Trophoblast cell (in vitro differentiated cells and primary cell): ENCODE measurements at regions not wholly inside any gene's neighbourhood (a gene's known extent, or its start where the extent isn't known, plus 50 kb on each side); places are given as distances from the start of the nearest gene placed in this dataset.
A peak's percentile ranks its signal among the peaks of the same experiment; 100 is the strongest.

Experiments
- DNase-seq, 2 donors: peaks; one replicate each; pipeline ENCODE4 v3.0.0-alpha.2; 2016
- H2AFZ ChIP-seq: 2 replicates; pipeline ENCODE4 v1.6.1; 2013; ENCODE audit warnings: low read length, moderate library complexity, mild to moderate bottlenecking; ENCODE audit not compliant: insufficient read depth, poor library complexity
- H2AK5ac ChIP-seq: 2 replicates; pipeline ENCODE4 v1.6.1; 2013; ENCODE audit warnings: mild to moderate bottlenecking, low read length
- H2BK120ac ChIP-seq: 2 replicates; pipeline ENCODE4 v1.6.1; 2013; ENCODE audit warnings: low read length, mild to moderate bottlenecking, moderate library complexity; ENCODE audit not compliant: insufficient read depth, poor library complexity
- H2BK12ac ChIP-seq: 2 replicates; pipeline ENCODE4 v1.6.1; 2013; ENCODE audit warnings: mild to moderate bottlenecking, low read length, moderate library complexity
- H2BK5ac ChIP-seq: 2 replicates; pipeline ENCODE4 v1.6.1; 2013; ENCODE audit warnings: low read length, low read depth, moderate library complexity, mild to moderate bottlenecking; ENCODE audit not compliant: poor library complexity
- H3K14ac ChIP-seq: 2 replicates; pipeline ENCODE4 v1.6.1; 2013; ENCODE audit warnings: mild to moderate bottlenecking, low read length
- H3K18ac ChIP-seq: 2 replicates; pipeline ENCODE4 v1.6.1; 2013; ENCODE audit warnings: mild to moderate bottlenecking, low read length
- H3K23ac ChIP-seq: 2 replicates; pipeline ENCODE4 v1.6.1; 2013; ENCODE audit warnings: low read length
- H3K27ac ChIP-seq: 2 replicates; pipeline ENCODE4 v1.5.1; 2013; ENCODE audit warnings: low read depth, mild to moderate bottlenecking, inconsistent platforms, low read length, moderate library complexity
- H3K27me3 ChIP-seq: 2 replicates; pipeline ENCODE4 v1.6.1; 2013; ENCODE audit warnings: inconsistent platforms, mild to moderate bottlenecking, low read length, moderate library complexity; ENCODE audit not compliant: insufficient read depth
- H3K36me3 ChIP-seq, 2 experiments: 1 replicate in 1 of 2; 2 replicates in 1 of 2; pipeline ENCODE4 v1.6.1; 2013; ENCODE audit warnings: low read length in 2 of 2, mild to moderate bottlenecking in 2 of 2, moderate library complexity in 1 of 2; ENCODE audit not compliant: insufficient read depth in 2 of 2, control insufficient read depth in 1 of 2
- H3K4ac ChIP-seq: 2 replicates; pipeline ENCODE4 v1.6.1; 2013; ENCODE audit warnings: low read depth, mild to moderate bottlenecking, low read length, moderate library complexity
- H3K4me1 ChIP-seq, 2 experiments: 1 replicate in 1 of 2; 2 replicates in 1 of 2; pipeline ENCODE4 v1.6.1; 2013; ENCODE audit warnings: low read length in 2 of 2, mild to moderate bottlenecking in 2 of 2, moderate library complexity in 1 of 2; ENCODE audit not compliant: insufficient read depth in 2 of 2, control insufficient read depth in 1 of 2
- H3K4me2 ChIP-seq: 2 replicates; pipeline ENCODE4 v1.6.1; 2013; ENCODE audit warnings: inconsistent platforms, mild to moderate bottlenecking, low read length, moderate library complexity
- H3K4me3 ChIP-seq: 2 replicates; pipeline ENCODE4 v1.5.1; 2013; ENCODE audit warnings: mild to moderate bottlenecking, low read depth, low read length, inconsistent platforms
- H3K79me1 ChIP-seq: one replicate; pipeline ENCODE4 v1.6.1; 2013; ENCODE audit warnings: low read length
- H3K79me2 ChIP-seq: 2 replicates; pipeline ENCODE4 v1.6.1; 2013; ENCODE audit warnings: low read length, mild to moderate bottlenecking; ENCODE audit not compliant: control insufficient read depth, insufficient read depth, poor library complexity
- H3K9ac ChIP-seq: 2 replicates; pipeline ENCODE4 v1.6.1; 2013; ENCODE audit warnings: mild to moderate bottlenecking, low read length
- H3K9me3 ChIP-seq: 2 replicates; pipeline ENCODE4 v1.6.1; 2013; ENCODE audit warnings: low read depth, mild to moderate bottlenecking, control low read depth, inconsistent platforms, low read length; ENCODE audit not compliant: insufficient read depth
- H4K12ac ChIP-seq: 2 replicates; pipeline ENCODE4 v1.6.1; 2013; ENCODE audit warnings: low read depth, mild to moderate bottlenecking, low read length, moderate library complexity
- H4K8ac ChIP-seq: 2 replicates; pipeline ENCODE4 v1.6.1; 2013; ENCODE audit warnings: low read depth, mild to moderate bottlenecking, low read length, moderate library complexity
- H4K91ac ChIP-seq: one replicate; pipeline ENCODE4 v1.6.1; 2013; ENCODE audit warnings: low read depth, mild to moderate bottlenecking, low read length, moderate library complexity
- WGBS: extraction: QIAGEN DNeasy Blood & Tissue Kit; methylation state at CpG from one replicate; pipeline ENCODE4 v1.1.7; 2013; ENCODE audit warnings: missing lambda C conversion rate; ENCODE audit not compliant: insufficient read length, insufficient coverage; ENCODE audit errors: extremely low coverage; 5-methylcytosine and 5-hydroxymethylcytosine counted together

DNA sequence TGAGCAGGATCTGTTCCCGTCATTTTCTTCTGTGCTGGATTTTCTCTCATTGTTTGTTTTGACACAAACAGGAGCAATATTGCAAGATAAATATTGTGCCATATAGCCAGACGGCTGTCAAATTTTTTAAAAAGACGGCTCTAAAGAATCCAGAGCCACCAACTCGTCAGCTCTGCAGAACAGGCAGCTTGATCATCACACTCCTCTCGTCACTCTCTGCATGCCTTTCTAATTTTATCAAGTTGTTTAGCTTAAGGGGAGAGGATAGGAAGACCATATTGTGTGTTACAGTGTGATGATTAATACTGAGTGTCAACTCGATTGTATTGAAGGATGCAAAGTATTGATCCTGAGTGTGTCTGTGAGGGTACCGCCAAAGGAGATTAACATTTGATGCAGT, 562.8 kb downstream of the GALC start:
- Histone ChIP-seq H4K91ac (no peak overlapping the region), H3K23ac (no peak overlapping the region), H3K36me3 (no peaks in the 10 kb centered on the region), H3K4me1 (no peaks in the 10 kb centered on the region), H4K12ac (no peak overlapping the region), H3K27ac (no peak overlapping the region), H2AFZ (no peak overlapping the region), H3K4ac (no peak overlapping the region), H3K4me3 (no peak overlapping the region), H3K79me2 (no peaks in the 10 kb centered on the region), H3K9ac (no peak overlapping the region), H3K27me3 (no peaks in the 10 kb centered on the region), H3K18ac (no peak overlapping the region), H2BK5ac (no peak overlapping the region), H3K4me2 (no peak overlapping the region), H3K14ac (no peak overlapping the region), H3K9me3 (no peaks in the 10 kb centered on the region), H4K8ac (no peak overlapping the region), H2BK120ac (no peak overlapping the region), H3K79me1 (no peaks in the 10 kb centered on the region), H2AK5ac (no peak overlapping the region), H2BK12ac (no peak overlapping the region)
- DNase-seq: peak in 1 of 2 donors; percentile 11
- no CpG with 5 or more reads among the region's 7 CpGs for WGBS

- no peak overlapping the region for H2BK12ac ChIP-seq
- no peak overlapping the region for H4K12ac ChIP-seq
These were observed 573.1 kb downstream of the GALC start for GRCh38 chr14:87419925-87420324.

DNA sequence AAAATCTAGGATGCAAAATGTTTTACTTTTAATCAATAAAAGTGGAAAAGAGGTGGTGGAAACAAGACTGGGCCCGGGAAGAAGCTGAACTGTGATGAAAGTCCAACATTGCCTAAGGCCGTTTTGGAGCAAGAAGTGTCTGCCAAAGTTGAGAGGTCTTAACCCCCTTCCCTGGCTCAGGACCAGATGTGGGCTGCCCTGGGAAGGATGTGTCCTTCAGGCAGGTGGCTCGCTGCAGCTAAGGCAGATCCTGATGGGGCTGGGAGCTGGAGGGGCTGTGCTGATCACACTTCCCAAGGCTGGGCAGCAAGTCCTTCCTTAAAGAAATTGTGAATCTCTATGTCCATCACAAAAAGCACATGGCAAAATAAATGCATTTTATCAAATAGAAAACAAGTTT, 581.6 kb downstream of the GALC start:
- no peak overlapping the region for H2BK5ac ChIP-seq
- no peak overlapping the region for H3K9ac ChIP-seq
- no peak overlapping the region for H2BK120ac ChIP-seq
- H3K23ac ChIP-seq: no peak overlapping the region
- no peaks in the 10 kb centered on the region for H3K4me1 ChIP-seq
- H2BK12ac ChIP-seq: no peak overlapping the region
- H2AFZ ChIP-seq: no peak overlapping the region
- no peak overlapping the region for H4K8ac ChIP-seq
- H3K4me2 ChIP-seq: no peak overlapping the region
- H4K12ac ChIP-seq: no peak overlapping the region
- H3K79me1 ChIP-seq: no peaks in the 10 kb centered on the region
- no peak overlapping the region for H3K14ac ChIP-seq
- DNase-seq: no peak
- no peak overlapping the region for H3K4ac ChIP-seq
- no peak overlapping the region for H3K18ac ChIP-seq
- H3K27ac ChIP-seq: no peak overlapping the region
- no peak overlapping the region for H3K4me3 ChIP-seq
- no peaks in the 10 kb centered on the region for H3K79me2 ChIP-seq
- no peaks in the 10 kb centered on the region for H3K36me3 ChIP-seq
- no peaks in the 10 kb centered on the region for H3K9me3 ChIP-seq
- H2AK5ac ChIP-seq: no peak overlapping the region
- no peak overlapping the region for H4K91ac ChIP-seq
- no CpG with 5 or more reads among the region's 3 CpGs for WGBS
- H3K27me3 ChIP-seq: no peaks in the 10 kb centered on the region

More at GRCh38 chr14:87419925-87420324, 573.1 kb downstream of the GALC start:
- no peaks in the 10 kb centered on the region for H3K79me2 ChIP-seq
- H3K36me3 ChIP-seq: no peaks in the 10 kb centered on the region
- no peak overlapping the region for H4K91ac ChIP-seq
- H3K14ac ChIP-seq: no peak overlapping the region
- H3K23ac ChIP-seq: no peak overlapping the region
- no peak overlapping the region for H4K8ac ChIP-seq
- no peak overlapping the region for H2BK5ac ChIP-seq
- no peak overlapping the region for H2BK120ac ChIP-seq
- H3K9ac ChIP-seq: no peak overlapping the region
- H3K4ac ChIP-seq: no peak overlapping the region
- H3K4me2 ChIP-seq: no peak overlapping the region
- H3K4me3 ChIP-seq: no peak overlapping the region
- no CpG with 5 or more reads among the region's 2 CpGs for WGBS
- H2AFZ ChIP-seq: no peak overlapping the region
- H3K9me3 ChIP-seq: peaks cover 5% of the 10 kb centered on the region
- no peak overlapping the region for H2AK5ac ChIP-seq
- H3K27ac ChIP-seq: no peak overlapping the region
- H3K4me1 ChIP-seq: no peaks in the 10 kb centered on the region
- H3K27me3 ChIP-seq: no peaks in the 10 kb centered on the region
- no peak for DNase-seq
- H3K79me1 ChIP-seq: no peaks in the 10 kb centered on the region
- H3K18ac ChIP-seq: no peak overlapping the region

DNA sequence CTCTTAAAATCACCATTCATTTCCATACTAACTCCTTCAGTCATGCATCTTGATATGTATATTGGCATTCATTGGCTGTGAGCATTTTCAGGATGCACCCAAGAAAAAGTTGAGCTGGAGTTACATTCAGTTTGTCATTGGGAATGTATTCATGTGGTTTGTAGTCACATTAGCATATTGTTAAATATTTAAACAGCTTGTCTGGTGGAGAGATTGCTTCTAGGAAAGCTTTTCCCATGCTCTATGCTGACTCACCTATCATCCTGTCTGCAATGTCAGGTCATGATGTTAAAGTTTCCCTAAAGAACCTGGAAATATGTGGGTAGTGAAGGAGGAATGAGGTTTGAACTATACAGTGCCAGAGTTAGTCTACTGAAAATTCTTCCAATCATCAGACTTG, 583.6 kb downstream of the GALC start:
- no peak overlapping the region for H4K8ac ChIP-seq
- no peak overlapping the region for H3K14ac ChIP-seq
- no peak overlapping the region for H2AK5ac ChIP-seq
- no peaks in the 10 kb centered on the region for H3K27me3 ChIP-seq
- no peak overlapping the region for H3K23ac ChIP-seq
- no peak overlapping the region for H2AFZ ChIP-seq
- no peaks in the 10 kb centered on the region for H3K4me1 ChIP-seq
- no peak overlapping the region for H2BK12ac ChIP-seq
- DNase-seq: no peak
- no peaks in the 10 kb centered on the region for H3K9me3 ChIP-seq
- H3K4me3 ChIP-seq: no peak overlapping the region
- H2BK120ac ChIP-seq: no peak overlapping the region
- no peak overlapping the region for H2BK5ac ChIP-seq
- H3K79me1 ChIP-seq: no peaks in the 10 kb centered on the region
- H3K18ac ChIP-seq: no peak overlapping the region
- H4K91ac ChIP-seq: no peak overlapping the region
- no peak overlapping the region for H3K9ac ChIP-seq
- no peaks in the 10 kb centered on the region for H3K36me3 ChIP-seq
- H4K12ac ChIP-seq: no peak overlapping the region
- H3K27ac ChIP-seq: no peak overlapping the region
- H3K4me2 ChIP-seq: no peak overlapping the region
- H3K4ac ChIP-seq: no peak overlapping the region
- H3K79me2 ChIP-seq: no peaks in the 10 kb centered on the region
